HEK293 (cell line): ENCODE measurements at regions not wholly inside any gene's neighbourhood (a gene's known extent, or its start where the extent isn't known, plus 50 kb on each side); places are given as distances from the start of the nearest gene placed in this dataset.

ENCODE experiments used
- CTCF ChIA-PET: fragments of 350-600 bp; formaldehyde crosslinking; extraction: SDS; loops from one replicate; lab custom pipeline; 2021; ENCODE audit warnings: antibody characterized with exemption; lab: Yijun Ruan, JAX
- POLR2A ChIA-PET: fragments of 300-600 bp; formaldehyde crosslinking; extraction: SDS; loops from one replicate; lab custom pipeline; 2020; ENCODE audit warnings: antibody characterized with exemption, inconsistent platforms; lab: Yijun Ruan, JAX
- H3K27ac ChIP-seq: fragments of 200-500 bp; sonication (Bioruptor generic); 2 replicates; pipeline ENCODE4 v1.5.1; 2014; ENCODE audit warnings: low read depth, low read length, control low read depth, inconsistent platforms; ENCODE audit errors: extremely low read depth
- H3K36me3 ChIP-seq, 2 experiments: fragments of 200-500 bp in 1 of 2; sonication (Bioruptor generic) in 1 of 2; 1 replicate in 1 of 2; 2 replicates in 1 of 2; pipeline ENCODE4 v1.5.1; 2014 to 2017; ENCODE audit warnings: inconsistent platforms in 2 of 2, low read length in 2 of 2; ENCODE audit not compliant: control insufficient read depth in 2 of 2, insufficient read depth in 1 of 2
- H3K4me1 ChIP-seq: fragments of 200-500 bp; sonication (Bioruptor generic); 2 replicates; pipeline ENCODE4 v1.5.1; 2014; ENCODE audit warnings: mild to moderate bottlenecking, low read length, inconsistent platforms; ENCODE audit not compliant: control insufficient read depth, insufficient read depth
- H3K4me3 ChIP-seq: 2 replicates; pipeline ENCODE4 v1.5.1; 2011; ENCODE audit warnings: low read depth, mild to moderate bottlenecking, control low read depth, low read length, moderate library complexity
- H3K9me3 ChIP-seq: fragments of 200-500 bp; sonication (Bioruptor generic); 2 replicates; pipeline ENCODE4 v1.5.1; 2014; ENCODE audit warnings: low read depth, low read length, inconsistent platforms; ENCODE audit not compliant: control insufficient read depth, insufficient read depth
- KLF10 ChIP-seq: fragments of 450-650 bp; IDR thresholded peaks from 2 replicates; pipeline ENCODE4 v1.5.1; 2018; ENCODE audit warnings: missing biosample characterization, mild to moderate bottlenecking, missing genetic modification characterization
- SETDB1 ChIP-seq: IDR thresholded peaks from one replicate; pipeline ENCODE4 v1.6.1; 2017; ENCODE audit warnings: mild to moderate bottlenecking, low read length, moderate library complexity, mixed read lengths; ENCODE audit not compliant: insufficient read length
- TRIM28 ChIP-seq: IDR thresholded peaks from 2 replicates; pipeline ENCODE4 v1.6.1; 2011; ENCODE audit warnings: low read length, control low read depth, borderline replicate concordance
- WT1 ChIP-seq: fragments of 450-650 bp; formaldehyde crosslinking; IDR thresholded peaks from 2 replicates; pipeline ENCODE4 v1.5.1; 2016; ENCODE audit warnings: missing biosample characterization, missing genetic modification characterization
- ZBTB48 ChIP-seq: fragments of 450-650 bp; formaldehyde crosslinking; IDR thresholded peaks from 2 replicates; pipeline ENCODE4 v1.5.1; 2016; ENCODE audit warnings: missing biosample characterization, missing genetic modification characterization
- ZFP3 ChIP-seq: fragments of 450-650 bp; formaldehyde crosslinking; IDR thresholded peaks from 2 replicates; pipeline ENCODE4 v1.5.1; 2016; ENCODE audit warnings: low read depth, missing biosample characterization, missing genetic modification characterization
- ZFP69B ChIP-seq: fragments of 450-650 bp; formaldehyde crosslinking; IDR thresholded peaks from 2 replicates; pipeline ENCODE4 v1.5.1; 2016; ENCODE audit warnings: missing biosample characterization, missing genetic modification characterization
- ZNF121 ChIP-seq: fragments of 450-650 bp; formaldehyde crosslinking; IDR thresholded peaks from 2 replicates; pipeline ENCODE4 v1.5.1; 2016; ENCODE audit warnings: missing biosample characterization, missing genetic modification characterization
- ZNF223 ChIP-seq: fragments of 450-650 bp; formaldehyde crosslinking; IDR thresholded peaks from 2 replicates; pipeline ENCODE4 v1.5.1; 2016; ENCODE audit warnings: missing biosample characterization, missing genetic modification characterization
- ZNF239 ChIP-seq: fragments of 450-650 bp; formaldehyde crosslinking; IDR thresholded peaks from 2 replicates; pipeline ENCODE4 v1.5.1; 2016; ENCODE audit warnings: missing biosample characterization, missing genetic modification characterization
- ZNF274 ChIP-seq, 2 experiments: fragments of 200-500 bp in 1 of 2; fragments of 450-650 bp in 1 of 2; sonication (Bioruptor generic) in 1 of 2; formaldehyde crosslinking in 1 of 2; IDR thresholded peaks; 2 replicates each; pipeline versions ENCODE4 v1.5.1 to v1.6.1; 2014 to 2016; ENCODE audit warnings: borderline replicate concordance in 1 of 2, inconsistent platforms in 1 of 2, low read length in 1 of 2, missing biosample characterization in 1 of 2, missing genetic modification characterization in 1 of 2
- ZNF292 ChIP-seq: fragments of 450-650 bp; formaldehyde crosslinking; IDR thresholded peaks from 2 replicates; pipeline ENCODE4 v1.5.1; 2016; ENCODE audit warnings: low read depth, missing biosample characterization, missing genetic modification characterization, borderline replicate concordance
- ZNF350 ChIP-seq: fragments of 450-650 bp; formaldehyde crosslinking; IDR thresholded peaks from 2 replicates; pipeline ENCODE4 v1.5.0; 2017; ENCODE audit warnings: missing biosample characterization, mild to moderate bottlenecking, missing genetic modification characterization
- ZNF423 ChIP-seq: fragments of 450-650 bp; formaldehyde crosslinking; IDR thresholded peaks from 2 replicates; pipeline ENCODE4 v1.5.1; 2016; ENCODE audit warnings: missing biosample characterization, missing genetic modification characterization
- ZNF548 ChIP-seq: fragments of 450-650 bp; formaldehyde crosslinking; IDR thresholded peaks from 2 replicates; pipeline ENCODE4 v1.5.1; 2016; ENCODE audit warnings: missing biosample characterization, missing genetic modification characterization
- ZNF560 ChIP-seq: fragments of 450-650 bp; formaldehyde crosslinking; IDR thresholded peaks from 2 replicates; pipeline ENCODE4 v1.5.1; 2017; ENCODE audit warnings: missing biosample characterization, missing genetic modification characterization, borderline replicate concordance
- ZNF561 ChIP-seq: fragments of 450-650 bp; IDR thresholded peaks from 2 replicates; pipeline ENCODE4 v1.5.1; 2018; ENCODE audit warnings: missing biosample characterization, missing genetic modification characterization, borderline replicate concordance
- ZNF571 ChIP-seq: fragments of 450-650 bp; formaldehyde crosslinking; IDR thresholded peaks from 2 replicates; pipeline ENCODE4 v1.5.0; 2017; ENCODE audit warnings: missing biosample characterization, missing genetic modification characterization
- TF ChIP-seq, protein P1 (sequence below): fragments of 450-650 bp; formaldehyde crosslinking; IDR thresholded peaks from 2 replicates; pipeline ENCODE4 v1.5.1; 2016; ENCODE audit warnings: missing biosample characterization, missing genetic modification characterization, low read depth
- TF ChIP-seq, protein P2 (sequence below): fragments of 450-650 bp; formaldehyde crosslinking; IDR thresholded peaks from 2 replicates; pipeline ENCODE4 v1.5.1; 2016; ENCODE audit warnings: missing biosample characterization, missing genetic modification characterization
- TF ChIP-seq, protein P3 (sequence below): fragments of 450-650 bp; formaldehyde crosslinking; IDR thresholded peaks from 2 replicates; pipeline ENCODE4 v1.5.1; 2017; ENCODE audit warnings: missing biosample characterization, missing genetic modification characterization
- TF ChIP-seq, protein P4 (sequence below): fragments of 450-650 bp; formaldehyde crosslinking; IDR thresholded peaks from 2 replicates; pipeline ENCODE4 v1.5.1; 2016; ENCODE audit warnings: missing biosample characterization, missing genetic modification characterization
- TF ChIP-seq, protein P5 (sequence below): fragments of 450-650 bp; IDR thresholded peaks from 2 replicates; pipeline ENCODE4 v1.5.1; 2018; ENCODE audit warnings: missing biosample characterization, missing genetic modification characterization

DNA sequence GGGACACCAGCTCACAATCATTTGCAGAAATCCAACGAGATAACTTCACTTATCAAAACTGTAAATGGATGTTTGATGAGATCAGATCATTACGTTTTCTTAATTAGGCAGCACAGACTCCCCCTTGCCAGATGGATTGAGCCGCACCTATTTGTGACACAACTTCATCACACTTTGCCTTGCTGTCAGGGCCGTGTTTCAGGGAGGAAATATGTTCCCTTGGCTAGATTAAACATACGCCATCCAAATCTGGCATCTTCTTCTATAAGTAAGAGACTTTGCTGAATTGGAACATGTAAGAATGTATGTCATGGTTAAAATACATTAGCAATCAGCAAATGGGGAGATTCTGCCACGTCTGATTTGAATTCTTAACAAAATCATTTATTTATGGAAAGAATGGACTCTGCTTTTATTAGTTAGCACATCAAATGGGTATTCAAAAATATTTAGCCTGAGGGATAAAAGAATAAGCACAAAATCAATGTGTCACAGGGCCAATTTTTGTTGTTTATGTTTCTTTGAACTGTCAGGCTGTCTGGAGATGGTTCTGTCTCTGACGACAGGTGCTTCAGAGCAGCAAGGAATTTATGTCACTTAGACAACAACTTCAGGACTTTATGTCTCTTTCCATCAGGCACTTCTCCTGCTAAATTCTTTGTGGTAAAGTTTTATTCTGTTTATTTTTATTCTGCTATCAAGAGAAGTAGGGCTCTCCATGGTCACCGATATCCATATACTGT lies 326.1 kb upstream of the NCAM1 start (continued):
- TF ChIP-seq, protein P1, sequence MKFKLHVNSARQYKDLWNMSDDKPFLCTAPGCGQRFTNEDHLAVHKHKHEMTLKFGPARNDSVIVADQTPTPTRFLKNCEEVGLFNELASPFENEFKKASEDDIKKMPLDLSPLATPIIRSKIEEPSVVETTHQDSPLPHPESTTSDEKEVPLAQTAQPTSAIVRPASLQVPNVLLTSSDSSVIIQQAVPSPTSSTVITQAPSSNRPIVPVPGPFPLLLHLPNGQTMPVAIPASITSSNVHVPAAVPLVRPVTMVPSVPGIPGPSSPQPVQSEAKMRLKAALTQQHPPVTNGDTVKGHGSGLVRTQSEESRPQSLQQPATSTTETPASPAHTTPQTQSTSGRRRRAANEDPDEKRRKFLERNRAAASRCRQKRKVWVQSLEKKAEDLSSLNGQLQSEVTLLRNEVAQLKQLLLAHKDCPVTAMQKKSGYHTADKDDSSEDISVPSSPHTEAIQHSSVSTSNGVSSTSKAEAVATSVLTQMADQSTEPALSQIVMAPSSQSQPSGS (tag by site-specific recombination): no peak
- no peak for TF ChIP-seq WT1 (tag by site-specific recombination)

DNA sequence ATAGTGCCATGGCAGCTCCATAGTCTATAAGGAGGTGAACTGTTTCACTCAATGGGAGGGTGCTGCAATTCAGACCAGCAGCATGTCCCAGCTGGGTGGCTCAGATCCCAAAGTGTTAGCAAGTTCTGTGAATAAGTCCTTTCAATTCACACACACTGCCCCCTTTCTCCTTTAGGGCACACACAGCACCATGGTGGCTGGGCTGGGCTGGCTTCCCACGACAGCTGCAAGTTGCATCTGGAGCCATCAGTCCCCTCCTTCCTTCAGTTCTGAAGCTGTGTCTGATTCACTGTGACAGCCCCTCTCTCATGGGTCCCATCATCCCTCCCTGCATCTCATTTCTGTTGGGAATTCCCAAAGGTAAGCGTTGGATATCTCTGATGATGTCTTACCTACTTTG lies 324.1 kb upstream of the NCAM1 start:
- POLR2A ChIA-PET: no interaction called here
- no peaks in the 10 kb centered on the region for H3K9me3 ChIP-seq
- no peak overlapping the region for H3K4me3 ChIP-seq
- no peak overlapping the region for H3K27ac ChIP-seq
- H3K36me3 ChIP-seq: no peaks in the 10 kb centered on the region
- H3K4me1 ChIP-seq: no peaks in the 10 kb centered on the region
- TF ChIP-seq, protein P2, sequence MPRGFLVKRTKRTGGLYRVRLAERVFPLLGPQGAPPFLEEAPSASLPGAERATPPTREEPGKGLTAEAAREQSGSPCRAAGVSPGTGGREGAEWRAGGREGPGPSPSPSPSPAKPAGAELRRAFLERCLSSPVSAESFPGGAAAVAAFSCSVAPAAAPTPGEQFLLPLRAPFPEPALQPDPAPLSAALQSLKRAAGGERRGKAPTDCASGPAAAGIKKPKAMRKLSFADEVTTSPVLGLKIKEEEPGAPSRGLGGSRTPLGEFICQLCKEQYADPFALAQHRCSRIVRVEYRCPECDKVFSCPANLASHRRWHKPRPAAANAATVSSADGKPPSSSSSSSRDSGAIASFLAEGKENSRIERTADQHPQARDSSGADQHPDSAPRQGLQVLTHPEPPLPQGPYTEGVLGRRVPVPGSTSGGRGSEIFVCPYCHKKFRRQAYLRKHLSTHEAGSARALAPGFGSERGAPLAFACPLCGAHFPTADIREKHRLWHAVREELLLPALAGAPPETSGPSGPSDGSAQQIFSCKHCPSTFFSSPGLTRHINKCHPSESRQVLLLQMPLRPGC (tag by site-specific recombination): no peak
- TF ChIP-seq, protein P3, sequence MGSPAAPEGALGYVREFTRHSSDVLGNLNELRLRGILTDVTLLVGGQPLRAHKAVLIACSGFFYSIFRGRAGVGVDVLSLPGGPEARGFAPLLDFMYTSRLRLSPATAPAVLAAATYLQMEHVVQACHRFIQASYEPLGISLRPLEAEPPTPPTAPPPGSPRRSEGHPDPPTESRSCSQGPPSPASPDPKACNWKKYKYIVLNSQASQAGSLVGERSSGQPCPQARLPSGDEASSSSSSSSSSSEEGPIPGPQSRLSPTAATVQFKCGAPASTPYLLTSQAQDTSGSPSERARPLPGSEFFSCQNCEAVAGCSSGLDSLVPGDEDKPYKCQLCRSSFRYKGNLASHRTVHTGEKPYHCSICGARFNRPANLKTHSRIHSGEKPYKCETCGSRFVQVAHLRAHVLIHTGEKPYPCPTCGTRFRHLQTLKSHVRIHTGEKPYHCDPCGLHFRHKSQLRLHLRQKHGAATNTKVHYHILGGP (tag by site-specific recombination): no peak
- TF ChIP-seq ZBTB48 (no peak), KLF10 (tag by site-specific recombination) (no peak), ZNF561 (tag by site-specific recombination) (no peak), ZNF423 (tag by site-specific recombination) (no peak), ZNF560 (no peak), TRIM28 (no peak)
- TF ChIP-seq, protein P4, sequence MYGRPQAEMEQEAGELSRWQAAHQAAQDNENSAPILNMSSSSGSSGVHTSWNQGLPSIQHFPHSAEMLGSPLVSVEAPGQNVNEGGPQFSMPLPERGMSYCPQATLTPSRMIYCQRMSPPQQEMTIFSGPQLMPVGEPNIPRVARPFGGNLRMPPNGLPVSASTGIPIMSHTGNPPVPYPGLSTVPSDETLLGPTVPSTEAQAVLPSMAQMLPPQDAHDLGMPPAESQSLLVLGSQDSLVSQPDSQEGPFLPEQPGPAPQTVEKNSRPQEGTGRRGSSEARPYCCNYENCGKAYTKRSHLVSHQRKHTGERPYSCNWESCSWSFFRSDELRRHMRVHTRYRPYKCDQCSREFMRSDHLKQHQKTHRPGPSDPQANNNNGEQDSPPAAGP: no peak
- CTCF ChIA-PET: no interaction called here

DNA sequence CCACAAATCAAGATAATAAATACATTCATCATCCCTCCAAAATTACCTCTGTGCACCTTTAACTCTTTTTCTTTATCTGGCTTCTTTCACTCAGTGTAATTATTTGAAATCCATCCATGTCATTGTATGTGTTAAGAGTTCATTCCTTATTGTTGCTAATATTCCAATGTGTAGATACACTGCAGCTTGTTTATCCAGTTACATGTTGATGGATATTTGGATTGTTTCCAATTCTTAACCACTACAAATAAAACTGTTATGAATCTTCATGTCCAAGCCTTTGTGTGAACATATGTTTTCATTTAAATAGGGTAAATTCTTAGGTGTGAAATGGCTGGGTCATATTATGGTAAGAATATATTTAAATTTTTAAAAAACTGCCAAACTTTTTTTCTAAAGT lies 323.3 kb upstream of the NCAM1 start:
- Histone ChIP-seq H3K4me1 (no peaks in the 10 kb centered on the region), H3K27ac (no peak overlapping the region), H3K36me3 (no peaks in the 10 kb centered on the region), H3K9me3 (no peaks in the 10 kb centered on the region), H3K4me3 (no peak overlapping the region)
- TF ChIP-seq ZNF121 (tag by site-specific recombination) (no peak), ZNF548 (no peak), ZFP3 (tag by site-specific recombination) (no peak), SETDB1 (no peak), ZNF239 (tag by site-specific recombination) (no peak), ZNF274 (IDR thresholded peaks at IDR 0.05; ENCODE audit: low read length) (no peak), ZNF274 (tag by site-specific recombination; IDR thresholded peaks at IDR 0.05; ENCODE audit: borderline replicate concordance) (no peak), ZNF571 (tag by site-specific recombination) (no peak), ZNF350 (tag by site-specific recombination) (no peak), ZNF560 (no peak), ZNF223 (tag by site-specific recombination) (no peak), ZNF292 (no peak), ZFP69B (tag by site-specific recombination) (no peak)
- TF ChIP-seq, protein P5, sequence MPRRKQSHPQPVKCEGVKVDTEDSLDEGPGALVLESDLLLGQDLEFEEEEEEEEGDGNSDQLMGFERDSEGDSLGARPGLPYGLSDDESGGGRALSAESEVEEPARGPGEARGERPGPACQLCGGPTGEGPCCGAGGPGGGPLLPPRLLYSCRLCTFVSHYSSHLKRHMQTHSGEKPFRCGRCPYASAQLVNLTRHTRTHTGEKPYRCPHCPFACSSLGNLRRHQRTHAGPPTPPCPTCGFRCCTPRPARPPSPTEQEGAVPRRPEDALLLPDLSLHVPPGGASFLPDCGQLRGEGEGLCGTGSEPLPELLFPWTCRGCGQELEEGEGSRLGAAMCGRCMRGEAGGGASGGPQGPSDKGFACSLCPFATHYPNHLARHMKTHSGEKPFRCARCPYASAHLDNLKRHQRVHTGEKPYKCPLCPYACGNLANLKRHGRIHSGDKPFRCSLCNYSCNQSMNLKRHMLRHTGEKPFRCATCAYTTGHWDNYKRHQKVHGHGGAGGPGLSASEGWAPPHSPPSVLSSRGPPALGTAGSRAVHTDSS (tag by site-specific recombination): no peak
- POLR2A ChIA-PET: no interaction called here
- CTCF ChIA-PET: no interaction called here
